ENCODE measurements at regions not wholly inside any gene's neighbourhood (a gene's known extent, or its start where the extent isn't known, plus 50 kb on each side); places are given as distances from the start of the nearest gene placed in this dataset.

- H3K9me3 ChIP-seq (ENCODE audit: low read length), result no peaks in the 10 kb centered on the region
- no peak overlapping the region for H3K4me3 ChIP-seq (ENCODE audit: low read depth, low read length, poor library complexity, severe bottlenecking)
- no peaks in the 10 kb centered on the region for H3K79me2 ChIP-seq (ENCODE audit: insufficient read depth, low read length)
- H3K4me2 ChIP-seq (ENCODE audit: low read length), result no peak overlapping the region
- TF ChIP-seq, protein P1, sequence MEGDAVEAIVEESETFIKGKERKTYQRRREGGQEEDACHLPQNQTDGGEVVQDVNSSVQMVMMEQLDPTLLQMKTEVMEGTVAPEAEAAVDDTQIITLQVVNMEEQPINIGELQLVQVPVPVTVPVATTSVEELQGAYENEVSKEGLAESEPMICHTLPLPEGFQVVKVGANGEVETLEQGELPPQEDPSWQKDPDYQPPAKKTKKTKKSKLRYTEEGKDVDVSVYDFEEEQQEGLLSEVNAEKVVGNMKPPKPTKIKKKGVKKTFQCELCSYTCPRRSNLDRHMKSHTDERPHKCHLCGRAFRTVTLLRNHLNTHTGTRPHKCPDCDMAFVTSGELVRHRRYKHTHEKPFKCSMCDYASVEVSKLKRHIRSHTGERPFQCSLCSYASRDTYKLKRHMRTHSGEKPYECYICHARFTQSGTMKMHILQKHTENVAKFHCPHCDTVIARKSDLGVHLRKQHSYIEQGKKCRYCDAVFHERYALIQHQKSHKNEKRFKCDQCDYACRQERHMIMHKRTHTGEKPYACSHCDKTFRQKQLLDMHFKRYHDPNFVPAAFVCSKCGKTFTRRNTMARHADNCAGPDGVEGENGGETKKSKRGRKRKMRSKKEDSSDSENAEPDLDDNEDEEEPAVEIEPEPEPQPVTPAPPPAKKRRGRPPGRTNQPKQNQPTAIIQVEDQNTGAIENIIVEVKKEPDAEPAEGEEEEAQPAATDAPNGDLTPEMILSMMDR (IDR thresholded peaks at IDR 0.05; ENCODE audit: low read length), result no peak
- TF ChIP-seq EZH2 (IDR thresholded peaks at IDR 0.05; ENCODE audit: borderline replicate concordance, low read length), result no peak
- H3K27me3 ChIP-seq (ENCODE audit: insufficient read depth, low read length), result no peaks in the 10 kb centered on the region; the same call in 1 of the 2 replicates
- H3K4me1 ChIP-seq (ENCODE audit: insufficient read depth, low read length, severe bottlenecking), result no peaks in the 10 kb centered on the region
- H3K27ac ChIP-seq (ENCODE audit: low read depth, low read length, poor library complexity, severe bottlenecking), result no peak overlapping the region
- H3K9ac ChIP-seq (ENCODE audit: low read length), result no peak overlapping the region
- H4K20me1 ChIP-seq (ENCODE audit: insufficient read depth, low read length), result no peaks in the 10 kb centered on the region
- no peak overlapping the region for H2AFZ ChIP-seq (ENCODE audit: low read length)
- H3F3A ChIP-seq (ENCODE audit: insufficient read depth, low read length), result no peaks in the 10 kb centered on the region
- no peaks in the 10 kb centered on the region for H3K36me3 ChIP-seq (ENCODE audit: insufficient read depth, low read length)
- H3K9me2 ChIP-seq (ENCODE audit: low read depth, low read length), result no peaks in the 10 kb centered on the region
These were observed 400.8 kb upstream of the THBS1 start for GRCh38 chr15:39180030-39180429.

- Histone ChIP-seq H3K9ac (ENCODE audit: low read length) (no peak overlapping the region), H3F3A (ENCODE audit: insufficient read depth, low read length) (no peaks in the 10 kb centered on the region), H3K4me2 (ENCODE audit: low read length) (no peak overlapping the region), H3K79me2 (ENCODE audit: insufficient read depth, low read length) (no peaks in the 10 kb centered on the region), H3K4me3 (ENCODE audit: low read depth, low read length, poor library complexity, severe bottlenecking) (no peak overlapping the region), H3K27ac (ENCODE audit: low read depth, low read length, poor library complexity, severe bottlenecking) (no peak overlapping the region), H3K4me1 (ENCODE audit: insufficient read depth, low read length, severe bottlenecking) (no peaks in the 10 kb centered on the region), H3K9me2 (ENCODE audit: low read depth, low read length) (no peaks in the 10 kb centered on the region), H4K20me1 (ENCODE audit: insufficient read depth, low read length) (no peaks in the 10 kb centered on the region), H3K36me3 (ENCODE audit: insufficient read depth, low read length) (no peaks in the 10 kb centered on the region), H3K27me3 (ENCODE audit: insufficient read depth, low read length) (no peaks in the 10 kb centered on the region; the same call in 1 of the 2 replicates), H3K9me3 (ENCODE audit: low read length) (no peaks in the 10 kb centered on the region), H2AFZ (ENCODE audit: low read length) (no peak overlapping the region)
- no peak for TF ChIP-seq EZH2 (IDR thresholded peaks at IDR 0.05; ENCODE audit: borderline replicate concordance, low read length)
- TF ChIP-seq, protein P1 (IDR thresholded peaks at IDR 0.05; ENCODE audit: low read length), result no peak
These were observed 400.4 kb upstream of the THBS1 start for GRCh38 chr15:39180483-39180933.

DNA sequence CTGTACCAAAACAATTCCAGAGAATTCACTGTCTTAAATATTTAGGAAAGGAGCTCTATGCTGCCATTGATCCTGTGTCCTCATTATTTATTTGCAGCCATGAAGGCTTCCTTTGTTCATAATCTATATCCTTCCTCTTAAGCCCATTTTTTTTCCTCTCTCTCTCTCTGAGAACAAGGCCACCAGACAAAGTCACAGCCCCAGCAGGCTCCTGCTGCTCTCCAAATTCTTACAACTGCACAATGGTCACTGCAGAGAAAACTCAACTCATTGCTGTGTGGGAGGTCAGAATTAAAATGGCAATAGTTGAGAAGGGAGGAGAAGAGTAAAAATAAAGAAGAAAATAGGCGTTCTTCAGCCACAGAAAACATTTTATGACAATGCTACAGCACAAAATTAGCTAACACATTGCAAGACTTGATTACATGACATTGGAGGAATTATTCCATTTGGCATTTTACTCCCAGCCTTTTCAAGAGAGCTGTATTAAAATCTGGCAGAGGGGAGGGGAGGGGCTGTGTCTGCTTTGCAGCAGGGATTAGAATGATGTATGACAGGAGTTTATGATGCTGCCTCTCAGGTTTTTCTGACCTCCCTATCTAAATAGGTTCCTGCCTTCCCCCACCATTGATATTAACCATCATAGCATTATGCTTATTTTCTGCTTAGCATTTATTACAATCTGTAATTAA is 399.7 kb upstream of the THBS1 start:
- no peaks in the 10 kb centered on the region for H3K9me3 ChIP-seq (ENCODE audit: low read length)
- no peak for TF ChIP-seq EZH2 (IDR thresholded peaks at IDR 0.05; ENCODE audit: borderline replicate concordance, low read length)
- TF ChIP-seq, protein P1 (IDR thresholded peaks at IDR 0.05; ENCODE audit: low read length), result no peak
- H3K4me1 ChIP-seq (ENCODE audit: insufficient read depth, low read length, severe bottlenecking), result no peaks in the 10 kb centered on the region
- no peaks in the 10 kb centered on the region for H3F3A ChIP-seq (ENCODE audit: insufficient read depth, low read length)
- no peak overlapping the region for H2AFZ ChIP-seq (ENCODE audit: low read length)
- H3K27me3 ChIP-seq (ENCODE audit: insufficient read depth, low read length), result no peaks in the 10 kb centered on the region; the same call in 1 of the 2 replicates
- no peaks in the 10 kb centered on the region for H3K36me3 ChIP-seq (ENCODE audit: insufficient read depth, low read length)
- H4K20me1 ChIP-seq (ENCODE audit: insufficient read depth, low read length), result no peaks in the 10 kb centered on the region
- no peak overlapping the region for H3K27ac ChIP-seq (ENCODE audit: low read depth, low read length, poor library complexity, severe bottlenecking)
- no peak overlapping the region for H3K4me3 ChIP-seq (ENCODE audit: low read depth, low read length, poor library complexity, severe bottlenecking)
- H3K79me2 ChIP-seq (ENCODE audit: insufficient read depth, low read length), result no peaks in the 10 kb centered on the region
- no peaks in the 10 kb centered on the region for H3K9me2 ChIP-seq (ENCODE audit: low read depth, low read length)
- no peak overlapping the region for H3K9ac ChIP-seq (ENCODE audit: low read length)
- no peak overlapping the region for H3K4me2 ChIP-seq (ENCODE audit: low read length)
